ENCODE measurements at regions not wholly inside any gene's neighbourhood (a gene's known extent, or its start where the extent isn't known, plus 50 kb on each side); places are given as distances from the start of the nearest gene placed in this dataset.

GRCh38 chr1:94637121-94637520 is 95.6 kb upstream of the F3 start:
- TF ChIP-seq EZH2 (IDR thresholded peaks at IDR 0.05; ENCODE audit: low read depth) (no peak), CTCF (conservative IDR thresholded peaks at IDR 0.05) (no peak)

All from PC-9 (cell line).